HEK293 (cell line): ENCODE measurements at regions not wholly inside any gene's neighbourhood (a gene's known extent, or its start where the extent isn't known, plus 50 kb on each side); places are given as distances from the start of the nearest gene placed in this dataset.

Experiments used
- CTCF ChIA-PET: fragments of 350-600 bp; formaldehyde crosslinking; extraction: SDS; loops from one replicate; lab custom pipeline; 2021; ENCODE audit warnings: antibody characterized with exemption; lab: Yijun Ruan, JAX
- POLR2A ChIA-PET: fragments of 300-600 bp; formaldehyde crosslinking; extraction: SDS; loops from one replicate; lab custom pipeline; 2020; ENCODE audit warnings: antibody characterized with exemption, inconsistent platforms; lab: Yijun Ruan, JAX
- H3K27ac ChIP-seq: fragments of 200-500 bp; sonication (Bioruptor generic); 2 replicates; pipeline ENCODE4 v1.5.1; 2014; ENCODE audit warnings: low read depth, low read length, control low read depth, inconsistent platforms; ENCODE audit errors: extremely low read depth
- H3K36me3 ChIP-seq, 2 experiments: fragments of 200-500 bp in 1 of 2; sonication (Bioruptor generic) in 1 of 2; 1 replicate in 1 of 2; 2 replicates in 1 of 2; pipeline ENCODE4 v1.5.1; 2014 to 2017; ENCODE audit warnings: inconsistent platforms in 2 of 2, low read length in 2 of 2; ENCODE audit not compliant: control insufficient read depth in 2 of 2, insufficient read depth in 1 of 2
- H3K4me1 ChIP-seq: fragments of 200-500 bp; sonication (Bioruptor generic); 2 replicates; pipeline ENCODE4 v1.5.1; 2014; ENCODE audit warnings: mild to moderate bottlenecking, low read length, inconsistent platforms; ENCODE audit not compliant: control insufficient read depth, insufficient read depth
- H3K4me3 ChIP-seq: 2 replicates; pipeline ENCODE4 v1.5.1; 2011; ENCODE audit warnings: low read depth, mild to moderate bottlenecking, control low read depth, low read length, moderate library complexity
- H3K9me3 ChIP-seq: fragments of 200-500 bp; sonication (Bioruptor generic); 2 replicates; pipeline ENCODE4 v1.5.1; 2014; ENCODE audit warnings: low read depth, low read length, inconsistent platforms; ENCODE audit not compliant: control insufficient read depth, insufficient read depth
- PRDM1 ChIP-seq: fragments of 450-650 bp; formaldehyde crosslinking; IDR thresholded peaks from 2 replicates; pipeline ENCODE4; 2016; ENCODE audit warnings: missing biosample characterization, missing genetic modification characterization
- PRDM6 ChIP-seq: fragments of 450-650 bp; formaldehyde crosslinking; IDR thresholded peaks from 2 replicates; pipeline ENCODE4 v1.5.1; 2017; ENCODE audit warnings: missing biosample characterization, missing genetic modification characterization
- ZNF112 ChIP-seq: fragments of 450-650 bp; formaldehyde crosslinking; IDR thresholded peaks from 2 replicates; pipeline ENCODE4 v1.5.0; 2017; ENCODE audit warnings: missing biosample characterization, missing genetic modification characterization
- ZNF121 ChIP-seq: fragments of 450-650 bp; formaldehyde crosslinking; IDR thresholded peaks from 2 replicates; pipeline ENCODE4 v1.5.1; 2016; ENCODE audit warnings: missing biosample characterization, missing genetic modification characterization
- ZNF157 ChIP-seq: fragments of 450-650 bp; formaldehyde crosslinking; IDR thresholded peaks from 2 replicates; pipeline ENCODE4 v1.5.1; 2016; ENCODE audit warnings: missing biosample characterization, missing genetic modification characterization
- ZNF404 ChIP-seq: fragments of 450-650 bp; formaldehyde crosslinking; IDR thresholded peaks from 2 replicates; pipeline ENCODE4 v1.5.1; 2017; ENCODE audit warnings: missing biosample characterization, missing genetic modification characterization
- ZNF555 ChIP-seq: fragments of 450-650 bp; formaldehyde crosslinking; conservative IDR thresholded peaks from 2 replicates; pipeline ENCODE4 v1.5.1; 2017; ENCODE audit warnings: missing biosample characterization, mild to moderate bottlenecking, missing genetic modification characterization, inconsistent platforms
- ZNF561 ChIP-seq: fragments of 450-650 bp; IDR thresholded peaks from 2 replicates; pipeline ENCODE4 v1.5.1; 2018; ENCODE audit warnings: missing biosample characterization, missing genetic modification characterization, borderline replicate concordance
- ZNF610 ChIP-seq: fragments of 450-650 bp; formaldehyde crosslinking; IDR thresholded peaks from 2 replicates; pipeline ENCODE4 v1.5.1; 2016; ENCODE audit warnings: missing biosample characterization, missing genetic modification characterization, borderline replicate concordance
- ZNF621 ChIP-seq: fragments of 450-650 bp; formaldehyde crosslinking; IDR thresholded peaks from 2 replicates; pipeline ENCODE4 v1.5.1; 2017; ENCODE audit warnings: missing biosample characterization, missing genetic modification characterization
- ZNF658 ChIP-seq: fragments of 450-650 bp; formaldehyde crosslinking; IDR thresholded peaks from 2 replicates; pipeline ENCODE4; 2016; ENCODE audit warnings: missing biosample characterization, missing genetic modification characterization
- ZNF692 ChIP-seq: fragments of 450-650 bp; formaldehyde crosslinking; IDR thresholded peaks from 2 replicates; pipeline ENCODE4 v1.5.1; 2016; ENCODE audit warnings: missing biosample characterization, missing genetic modification characterization
- ZNF777 ChIP-seq: fragments of 450-650 bp; formaldehyde crosslinking; IDR thresholded peaks from 2 replicates; pipeline ENCODE4 v1.5.1; 2017; ENCODE audit warnings: missing biosample characterization, missing genetic modification characterization, borderline replicate concordance
- ZNF837 ChIP-seq: fragments of 450-650 bp; formaldehyde crosslinking; IDR thresholded peaks from 2 replicates; pipeline ENCODE4 v1.5.1; 2016; ENCODE audit warnings: missing biosample characterization, missing genetic modification characterization
- TF ChIP-seq, protein P1 (sequence below): fragments of 450-650 bp; formaldehyde crosslinking; IDR thresholded peaks from 2 replicates; pipeline ENCODE4 v1.5.1; 2016; ENCODE audit warnings: missing biosample characterization, missing genetic modification characterization
- TF ChIP-seq, protein P2 (sequence below): fragments of 450-650 bp; formaldehyde crosslinking; IDR thresholded peaks from 2 replicates; pipeline ENCODE4 v1.5.1; 2016; ENCODE audit warnings: missing biosample characterization, missing genetic modification characterization
- TF ChIP-seq, protein P3 (sequence below): fragments of 450-650 bp; formaldehyde crosslinking; IDR thresholded peaks from 2 replicates; pipeline ENCODE4 v1.5.1; 2016; ENCODE audit warnings: missing biosample characterization, missing genetic modification characterization

DNA sequence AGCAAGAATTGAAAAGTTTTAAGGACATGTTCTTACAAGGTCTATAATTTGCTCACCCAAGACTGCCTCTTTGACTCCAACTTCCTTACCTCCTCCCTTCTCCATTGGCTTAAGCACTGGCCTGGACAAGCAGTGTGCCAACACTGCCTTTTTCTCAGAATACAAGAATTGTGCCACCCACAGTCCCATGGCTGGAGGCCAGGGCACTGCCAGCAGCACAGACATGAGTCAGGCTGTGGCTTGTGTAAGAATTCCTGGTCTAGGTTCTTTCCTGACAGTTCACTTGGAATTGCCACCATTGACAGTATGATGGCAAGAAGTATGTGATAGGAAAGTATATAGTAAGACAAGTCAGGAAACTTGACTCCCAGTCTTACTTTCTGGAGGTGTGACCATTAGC, 202.7 kb upstream of the MARCKS start:
- Histone ChIP-seq H3K27ac (no peak overlapping the region), H3K4me3 (no peak overlapping the region), H3K4me1 (no peaks in the 10 kb centered on the region), H3K9me3 (no peaks in the 10 kb centered on the region), H3K36me3 (no peaks in the 10 kb centered on the region)
- POLR2A ChIA-PET = no interaction called here
- TF ChIP-seq ZNF610 (tag by site-specific recombination) = no peak
- TF ChIP-seq, protein P1, sequence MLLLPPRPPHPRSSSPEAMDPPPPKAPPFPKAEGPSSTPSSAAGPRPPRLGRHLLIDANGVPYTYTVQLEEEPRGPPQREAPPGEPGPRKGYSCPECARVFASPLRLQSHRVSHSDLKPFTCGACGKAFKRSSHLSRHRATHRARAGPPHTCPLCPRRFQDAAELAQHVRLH (tag by site-specific recombination) = no peak
- no peak for TF ChIP-seq PRDM1 (tag by site-specific recombination)
- no peak for TF ChIP-seq ZNF121 (tag by site-specific recombination)
- TF ChIP-seq ZNF112 (tag by site-specific recombination) = no peak
- no peak for TF ChIP-seq ZNF837 (tag by site-specific recombination)
- TF ChIP-seq, protein P2, sequence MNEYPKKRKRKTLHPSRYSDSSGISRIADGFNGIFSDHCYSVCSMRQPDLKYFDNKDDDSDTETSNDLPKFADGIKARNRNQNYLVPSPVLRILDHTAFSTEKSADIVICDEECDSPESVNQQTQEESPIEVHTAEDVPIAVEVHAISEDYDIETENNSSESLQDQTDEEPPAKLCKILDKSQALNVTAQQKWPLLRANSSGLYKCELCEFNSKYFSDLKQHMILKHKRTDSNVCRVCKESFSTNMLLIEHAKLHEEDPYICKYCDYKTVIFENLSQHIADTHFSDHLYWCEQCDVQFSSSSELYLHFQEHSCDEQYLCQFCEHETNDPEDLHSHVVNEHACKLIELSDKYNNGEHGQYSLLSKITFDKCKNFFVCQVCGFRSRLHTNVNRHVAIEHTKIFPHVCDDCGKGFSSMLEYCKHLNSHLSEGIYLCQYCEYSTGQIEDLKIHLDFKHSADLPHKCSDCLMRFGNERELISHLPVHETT (tag by site-specific recombination) = no peak
- TF ChIP-seq ZNF658 (tag by site-specific recombination) = no peak
- TF ChIP-seq, protein P3, sequence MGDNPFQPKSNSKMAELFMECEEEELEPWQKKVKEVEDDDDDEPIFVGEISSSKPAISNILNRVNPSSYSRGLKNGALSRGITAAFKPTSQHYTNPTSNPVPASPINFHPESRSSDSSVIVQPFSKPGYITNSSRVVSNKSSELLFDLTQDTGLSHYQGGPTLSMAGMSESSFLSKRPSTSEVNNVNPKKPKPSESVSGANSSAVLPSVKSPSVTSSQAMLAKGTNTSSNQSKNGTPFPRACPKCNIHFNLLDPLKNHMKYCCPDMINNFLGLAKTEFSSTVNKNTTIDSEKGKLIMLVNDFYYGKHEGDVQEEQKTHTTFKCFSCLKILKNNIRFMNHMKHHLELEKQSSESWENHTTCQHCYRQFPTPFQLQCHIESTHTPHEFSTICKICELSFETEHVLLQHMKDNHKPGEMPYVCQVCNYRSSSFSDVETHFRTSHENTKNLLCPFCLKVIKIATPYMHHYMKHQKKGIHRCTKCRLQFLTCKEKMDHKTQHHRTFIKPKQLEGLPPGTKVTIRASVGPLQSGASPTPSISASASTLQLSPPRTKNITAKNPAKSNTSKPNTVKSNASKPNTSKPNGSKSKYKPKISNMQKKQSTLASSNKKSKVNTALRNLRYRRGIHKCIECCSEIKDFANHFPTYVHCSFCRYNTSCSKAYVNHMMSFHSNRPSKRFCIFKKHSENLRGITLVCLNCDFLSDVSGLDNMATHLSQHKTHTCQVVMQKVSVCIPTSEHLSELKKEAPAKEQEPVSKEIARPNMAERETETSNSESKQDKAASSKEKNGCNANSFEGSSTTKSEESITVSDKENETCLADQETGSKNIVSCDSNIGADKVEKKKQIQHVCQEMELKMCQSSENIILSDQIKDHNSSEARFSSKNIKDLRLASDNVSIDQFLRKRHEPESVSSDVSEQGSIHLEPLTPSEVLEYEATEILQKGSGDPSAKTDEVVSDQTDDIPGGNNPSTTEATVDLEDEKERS (tag by site-specific recombination) = no peak
- TF ChIP-seq ZNF777 (tag by site-specific recombination) = no peak
- TF ChIP-seq ZNF555 (tag by site-specific recombination) = no peak
- TF ChIP-seq ZNF621 (tag by site-specific recombination) = no peak
- TF ChIP-seq PRDM6 (tag by site-specific recombination) = no peak
- TF ChIP-seq ZNF157 (tag by site-specific recombination) = no peak
- CTCF ChIA-PET = interaction anchor here (0.6 kb wide), 1 partner anchor 10 kb away, joined by 4 read pairs; no protein-coding TSS in a partner anchor

- no peaks in the 10 kb centered on the region for H3K9me3 ChIP-seq
- TF ChIP-seq ZNF692 (tag by site-specific recombination) = no peak
- no peak for TF ChIP-seq ZNF404 (tag by site-specific recombination)
- no peak for TF ChIP-seq ZNF561 (tag by site-specific recombination)
- TF ChIP-seq, all 188 proteins: peak for 0
- ChIA-PET POLR2A (no interaction called here), CTCF (no interaction called here)
- no peaks in the 10 kb centered on the region for H3K4me1 ChIP-seq
- no peak overlapping the region for H3K27ac ChIP-seq
- no peaks in the 10 kb centered on the region for H3K36me3 ChIP-seq
- H3K4me3 ChIP-seq = no peak overlapping the region
Observed at GRCh38 chr6:113655761-113656160, 201.4 kb upstream of the MARCKS start.
